ENCODE measurements at regions not wholly inside any gene's neighbourhood (a gene's known extent, or its start where the extent isn't known, plus 50 kb on each side); places are given as distances from the start of the nearest gene placed in this dataset.
A peak's percentile ranks its signal among the peaks of the same experiment; 100 is the strongest.

GRCh38 chr16:55248058-55248457 is 75.9 kb upstream of the IRX6 start:
- Histone ChIP-seq H3K4me1 (ENCODE audit: insufficient read depth) (peaks cover 12% of the 10 kb centered on the region; the same call in 1 of the 2 replicates), H3K9me2 (ENCODE audit: insufficient read depth) (0 out of 2 replicates have a peak, but pooled peaks cover 5% of the 10 kb centered on the region), H4K20me1 (replicated peaks; ENCODE audit: insufficient read depth) (no peaks in the 10 kb centered on the region), H3K27me3 (ENCODE audit: insufficient read depth) (no peaks in the 10 kb centered on the region), H3K27ac (ENCODE audit: low read depth) (no peak overlapping the region), H3F3A (replicated peaks; ENCODE audit: low read depth) (no peaks in the 10 kb centered on the region), H3K79me2 (replicated peaks; ENCODE audit: insufficient read depth) (no peaks in the 10 kb centered on the region), H3K36me3 (ENCODE audit: insufficient read depth) (no peaks in the 10 kb centered on the region), H3K4me2 (no peak overlapping the region), H3K4me3 (no peak overlapping the region), H2AFZ (peak overlapping the region; percentile 43; the same call in 1 of the 2 replicates)
- no peaks in the 10 kb centered on the region for H3K36me3 Mint-ChIP-seq (ENCODE audit: low read depth)
- H3K4me3 Mint-ChIP-seq: no peak overlapping the region
- peaks cover 14% of the 10 kb centered on the region; the same call in 2 of the 3 replicates for H3K4me1 Mint-ChIP-seq
- H3K27me3 Mint-ChIP-seq (ENCODE audit: insufficient read depth, low read depth, poor library complexity): peaks cover 6% of the 10 kb centered on the region
- no peak for TF ChIP-seq CREB1 (CRISPR knock-in tag; IDR thresholded peaks at IDR 0.05; ENCODE audit: low read depth)
- no peaks in the 10 kb centered on the region; the same call in 1 of the 3 replicates for H3K9me3 Mint-ChIP-seq
- ATAC-seq (no peak), DNase-seq (ENCODE audit: low spot score) (no peak)
- H3K27ac Mint-ChIP-seq: no peak overlapping the region

DNA sequence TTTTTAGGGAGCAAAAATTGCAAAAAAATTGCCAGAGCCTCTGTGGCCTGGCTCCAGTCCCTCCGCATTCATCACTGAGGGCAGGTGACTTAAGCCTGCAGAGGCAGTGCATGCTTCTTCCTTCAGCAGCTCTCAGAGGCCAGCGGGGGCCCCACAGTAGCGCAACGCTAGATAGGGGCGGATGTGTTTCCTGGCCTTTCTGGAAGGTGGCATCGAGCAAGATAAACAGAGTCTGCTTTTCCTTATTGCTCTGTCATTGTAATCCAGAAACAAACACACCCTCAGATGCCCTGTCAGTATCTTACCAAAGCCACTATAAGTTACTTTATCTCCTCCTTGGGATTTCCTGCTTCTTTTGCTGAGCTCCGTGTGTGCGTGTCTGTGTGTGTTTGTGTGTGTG is 75.5 kb upstream of the IRX6 start:
- H3F3A ChIP-seq (replicated peaks; ENCODE audit: low read depth): no peaks in the 10 kb centered on the region
- Mint-ChIP-seq H3K4me3 (no peak overlapping the region), H3K4me1 (peaks cover 14% of the 10 kb centered on the region; the same call in 2 of the 3 replicates), H3K36me3 (ENCODE audit: low read depth) (no peaks in the 10 kb centered on the region), H3K27me3 (ENCODE audit: insufficient read depth, low read depth, poor library complexity) (peaks cover 6% of the 10 kb centered on the region), H3K9me3 (no peaks in the 10 kb centered on the region; the same call in 1 of the 3 replicates), H3K27ac (no peak overlapping the region)
- H4K20me1 ChIP-seq (replicated peaks; ENCODE audit: insufficient read depth): no peaks in the 10 kb centered on the region
- H3K27ac ChIP-seq (ENCODE audit: low read depth): no peak overlapping the region
- H3K9me2 ChIP-seq (ENCODE audit: insufficient read depth): 0 out of 2 replicates have a peak, but pooled peaks cover 5% of the 10 kb centered on the region
- ATAC-seq (peak; percentile 62), DNase-seq (ENCODE audit: low spot score) (no peak)
- H3K36me3 ChIP-seq (ENCODE audit: insufficient read depth): no peaks in the 10 kb centered on the region
- peaks cover 12% of the 10 kb centered on the region; the same call in 1 of the 2 replicates for H3K4me1 ChIP-seq (ENCODE audit: insufficient read depth)
- H3K4me2 ChIP-seq: no peak overlapping the region
- no peak overlapping the region for H3K4me3 ChIP-seq
- no peaks in the 10 kb centered on the region for H3K27me3 ChIP-seq (ENCODE audit: insufficient read depth)
- no peaks in the 10 kb centered on the region for H3K79me2 ChIP-seq (replicated peaks; ENCODE audit: insufficient read depth)
- no peak overlapping the region for H2AFZ ChIP-seq
- TF ChIP-seq POLR2AphosphoS5 (IDR thresholded peaks at IDR 0.05; ENCODE audit: low read depth) (no peak), CREB1 (CRISPR knock-in tag; IDR thresholded peaks at IDR 0.05; ENCODE audit: low read depth) (no peak), NANOG (IDR thresholded peaks at IDR 0.05; ENCODE audit: borderline replicate concordance) (no peak), EZH2 (IDR thresholded peaks at IDR 0.05; ENCODE audit: low read depth, unreplicated experiment) (no peak), ZNF331 (CRISPR knock-in tag; IDR thresholded peaks at IDR 0.05; ENCODE audit: low read depth) (no peak), EZH2phosphoT487 (IDR thresholded peaks at IDR 0.05; ENCODE audit: unreplicated experiment) (no peak), ZNF114 (CRISPR knock-in tag; IDR thresholded peaks at IDR 0.05) (no peak), CTCF (conservative IDR thresholded peaks at IDR 0.05; ENCODE audit: low read depth in 2 of 2) (no peak)

DNA sequence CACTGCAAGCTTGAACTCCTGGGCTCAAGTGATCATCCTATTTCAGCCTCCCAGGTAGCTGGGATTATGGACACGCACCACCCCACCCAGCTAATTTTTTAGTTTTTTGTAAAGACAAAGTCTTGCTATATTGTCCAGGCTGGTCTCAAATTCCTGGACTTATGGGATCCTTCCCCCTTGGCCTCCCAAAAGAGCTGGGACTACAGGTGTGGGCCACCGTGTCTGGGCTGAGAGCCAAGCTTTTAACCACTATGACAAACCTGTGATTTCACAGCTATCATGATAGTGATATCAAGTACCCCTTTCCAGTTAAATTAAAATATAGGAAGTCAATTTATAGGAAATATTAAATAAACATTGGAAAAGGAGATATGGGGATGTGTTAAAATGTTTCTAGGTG is 74.6 kb upstream of the IRX6 start:
- Histone ChIP-seq H3K4me1 (ENCODE audit: insufficient read depth) (peaks cover 12% of the 10 kb centered on the region; the same call in 1 of the 2 replicates), H3F3A (replicated peaks; ENCODE audit: low read depth) (no peaks in the 10 kb centered on the region), H3K4me3 (no peak overlapping the region), H2AFZ (no peak overlapping the region), H3K4me2 (peak overlapping the region; percentile 35; the same call in 1 of the 2 replicates), H3K9me2 (ENCODE audit: insufficient read depth) (0 out of 2 replicates have a peak, but pooled peaks cover 5% of the 10 kb centered on the region), H4K20me1 (replicated peaks; ENCODE audit: insufficient read depth) (no peaks in the 10 kb centered on the region), H3K36me3 (ENCODE audit: insufficient read depth) (no peaks in the 10 kb centered on the region), H3K27me3 (ENCODE audit: insufficient read depth) (no peaks in the 10 kb centered on the region), H3K27ac (ENCODE audit: low read depth) (no peak overlapping the region), H3K79me2 (replicated peaks; ENCODE audit: insufficient read depth) (no peaks in the 10 kb centered on the region)
- peaks cover 14% of the 10 kb centered on the region; the same call in 2 of the 3 replicates for H3K4me1 Mint-ChIP-seq
- H3K4me3 Mint-ChIP-seq: no peak overlapping the region
- peaks cover 6% of the 10 kb centered on the region for H3K27me3 Mint-ChIP-seq (ENCODE audit: insufficient read depth, low read depth, poor library complexity)
- H3K36me3 Mint-ChIP-seq (ENCODE audit: low read depth): no peaks in the 10 kb centered on the region; the same call in 2 of the 3 replicates
- DNase-seq (ENCODE audit: low spot score) (no peak), ATAC-seq (no peak)
- H3K9me3 Mint-ChIP-seq: no peaks in the 10 kb centered on the region; the same call in 1 of the 3 replicates
- H3K27ac Mint-ChIP-seq: no peak overlapping the region
- TF ChIP-seq STAT1 (IDR thresholded peaks at IDR 0.05; ENCODE audit: unreplicated experiment) (no peak), ZNF114 (CRISPR knock-in tag; IDR thresholded peaks at IDR 0.05) (no peak), CTCF (conservative IDR thresholded peaks at IDR 0.05; ENCODE audit: low read depth in 2 of 2) (no peak), EZH2 (IDR thresholded peaks at IDR 0.05; ENCODE audit: low read depth, unreplicated experiment) (no peak)
- TF ChIP-seq, protein P1, sequence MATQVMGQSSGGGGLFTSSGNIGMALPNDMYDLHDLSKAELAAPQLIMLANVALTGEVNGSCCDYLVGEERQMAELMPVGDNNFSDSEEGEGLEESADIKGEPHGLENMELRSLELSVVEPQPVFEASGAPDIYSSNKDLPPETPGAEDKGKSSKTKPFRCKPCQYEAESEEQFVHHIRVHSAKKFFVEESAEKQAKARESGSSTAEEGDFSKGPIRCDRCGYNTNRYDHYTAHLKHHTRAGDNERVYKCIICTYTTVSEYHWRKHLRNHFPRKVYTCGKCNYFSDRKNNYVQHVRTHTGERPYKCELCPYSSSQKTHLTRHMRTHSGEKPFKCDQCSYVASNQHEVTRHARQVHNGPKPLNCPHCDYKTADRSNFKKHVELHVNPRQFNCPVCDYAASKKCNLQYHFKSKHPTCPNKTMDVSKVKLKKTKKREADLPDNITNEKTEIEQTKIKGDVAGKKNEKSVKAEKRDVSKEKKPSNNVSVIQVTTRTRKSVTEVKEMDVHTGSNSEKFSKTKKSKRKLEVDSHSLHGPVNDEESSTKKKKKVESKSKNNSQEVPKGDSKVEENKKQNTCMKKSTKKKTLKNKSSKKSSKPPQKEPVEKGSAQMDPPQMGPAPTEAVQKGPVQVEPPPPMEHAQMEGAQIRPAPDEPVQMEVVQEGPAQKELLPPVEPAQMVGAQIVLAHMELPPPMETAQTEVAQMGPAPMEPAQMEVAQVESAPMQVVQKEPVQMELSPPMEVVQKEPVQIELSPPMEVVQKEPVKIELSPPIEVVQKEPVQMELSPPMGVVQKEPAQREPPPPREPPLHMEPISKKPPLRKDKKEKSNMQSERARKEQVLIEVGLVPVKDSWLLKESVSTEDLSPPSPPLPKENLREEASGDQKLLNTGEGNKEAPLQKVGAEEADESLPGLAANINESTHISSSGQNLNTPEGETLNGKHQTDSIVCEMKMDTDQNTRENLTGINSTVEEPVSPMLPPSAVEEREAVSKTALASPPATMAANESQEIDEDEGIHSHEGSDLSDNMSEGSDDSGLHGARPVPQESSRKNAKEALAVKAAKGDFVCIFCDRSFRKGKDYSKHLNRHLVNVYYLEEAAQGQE (IDR thresholded peaks at IDR 0.05; ENCODE audit: unreplicated experiment): no peak
